Natural killer cell (primary cell): ENCODE measurements at regions not wholly inside any gene's neighbourhood (a gene's known extent, or its start where the extent isn't known, plus 50 kb on each side); places are given as distances from the start of the nearest gene placed in this dataset.

Source experiments
- ATAC-seq, 3 donors: fragments of 150-1000 bp in 2 of 3; fragments of 200-7000 bp in 1 of 3; cut with Tn5 transposase; 1 replicate in 1 of 3; 2 replicates in 2 of 3; pipeline ENCODE4 v1.10.0; 2021; ENCODE audit warnings: mild to moderate bottlenecking in 2 of 3, moderate library complexity in 2 of 3
- DNase-seq, 2 donors: peaks; one replicate each; pipeline versions ENCODE4 v3.0.0 to v3.0.0-alpha.2; 2013 to 2021; ENCODE audit warnings: mixed read lengths in 1 of 2
- H3K27ac ChIP-seq: one replicate; pipeline ENCODE4 v1.5.1; 2013; ENCODE audit warnings: mild to moderate bottlenecking, low read length
- H3K27me3 ChIP-seq: one replicate; pipeline ENCODE4 v1.6.1; 2013; ENCODE audit warnings: low read length; ENCODE audit not compliant: control insufficient read depth, insufficient read depth
- H3K36me3 ChIP-seq: one replicate; pipeline ENCODE4 v1.6.1; 2013; ENCODE audit warnings: low read length; ENCODE audit not compliant: control insufficient read depth, insufficient read depth
- H3K4me1 ChIP-seq: one replicate; pipeline ENCODE4 v1.6.1; 2013; ENCODE audit warnings: low read length; ENCODE audit not compliant: control insufficient read depth, insufficient read depth
- H3K4me3 ChIP-seq: one replicate; pipeline ENCODE4 v1.5.1; 2013; ENCODE audit warnings: low read length
- H3K9me3 ChIP-seq: one replicate; pipeline ENCODE4 v1.6.1; 2013; ENCODE audit warnings: low read length; ENCODE audit not compliant: control insufficient read depth, insufficient read depth
- H3K27ac Mint-ChIP-seq, 2 donors: one replicate each; pipeline ENCODE4 v1.8.0; 2022; ENCODE audit warnings: mild to moderate bottlenecking in 2 of 2, mixed read lengths in 2 of 2, moderate library complexity in 1 of 2
- H3K27me3 Mint-ChIP-seq, 2 donors: one replicate each; pipeline ENCODE4 v1.8.0; 2022; ENCODE audit warnings: low read depth in 2 of 2, mixed read lengths in 2 of 2
- H3K36me3 Mint-ChIP-seq: one replicate; pipeline ENCODE4 v1.8.0; 2022; ENCODE audit warnings: mixed read lengths
- H3K4me1 Mint-ChIP-seq, 2 donors: one replicate each; pipeline ENCODE4 v1.8.0; 2022; ENCODE audit warnings: mixed read lengths in 2 of 2
- H3K4me3 Mint-ChIP-seq: one replicate; pipeline ENCODE4 v1.8.0; 2022; ENCODE audit warnings: mild to moderate bottlenecking, moderate library complexity, mixed read lengths
- H3K9me3 Mint-ChIP-seq, 2 donors: one replicate each; pipeline ENCODE4 v1.8.0; 2022; ENCODE audit warnings: mixed read lengths in 2 of 2
- WGBS: methylation state at CpG from one replicate; pipeline ENCODE4 v1.1.7; 2013; ENCODE audit warnings: missing lambda C conversion rate; ENCODE audit not compliant: insufficient coverage; 5-methylcytosine and 5-hydroxymethylcytosine counted together
- intact Hi-C: fragments of 100-400 bp; cut with micrococcal nuclease; formaldehyde crosslinking; loops from one replicate; pipeline ENCODE4 v1.14.2; 2022
- TF ChIP-seq, protein P1 (sequence below): fragments of 200-600 bp; IDR thresholded peaks from one replicate; pipeline ENCODE4 v1.8.0; 2022; ENCODE audit warnings: antibody characterized with exemption

DNA sequence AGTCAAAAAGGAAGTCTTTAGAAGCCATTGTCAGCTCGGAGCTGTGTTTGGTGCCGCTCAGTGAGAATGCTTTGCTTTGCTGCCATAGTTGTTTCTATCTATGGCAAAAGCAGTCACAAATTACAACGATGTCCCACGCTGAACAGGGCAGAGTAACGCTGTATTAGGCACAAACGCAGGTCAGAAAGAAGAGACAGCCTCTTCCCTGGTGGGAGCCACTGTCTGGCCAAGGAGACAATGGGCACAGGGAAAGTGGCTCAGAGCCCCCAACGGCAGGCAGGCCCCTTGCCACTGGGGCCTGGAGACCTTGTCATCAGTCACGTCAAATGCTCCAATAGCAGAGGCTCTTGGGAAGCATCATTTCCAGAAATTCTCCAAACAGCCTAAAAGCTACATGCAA is 244.2 kb downstream of the TEX29 start:
- Mint-ChIP-seq H3K4me3 (no peak overlapping the region), H3K4me1 (peaks cover 21 to 27% of the 10 kb centered on the region in 2 donors), H3K36me3 (no peaks in the 10 kb centered on the region), H3K27ac (no peak overlapping the region), H3K9me3 (no peaks in the 10 kb centered on the region), H3K27me3 (peaks cover 7 to 24% of the 10 kb centered on the region in 2 donors)
- H3K36me3 ChIP-seq, result no peaks in the 10 kb centered on the region
- intact Hi-C loops, result no loop called here
- DNase-seq, result no peak
- H3K9me3 ChIP-seq, result no peaks in the 10 kb centered on the region
- H3K27ac ChIP-seq, result no peak overlapping the region
- ATAC-seq, result no peak
- no peak overlapping the region for H3K4me3 ChIP-seq
- H3K27me3 ChIP-seq, result no peaks in the 10 kb centered on the region
- peaks cover 20% of the 10 kb centered on the region for H3K4me1 ChIP-seq
- TF ChIP-seq, protein P1, sequence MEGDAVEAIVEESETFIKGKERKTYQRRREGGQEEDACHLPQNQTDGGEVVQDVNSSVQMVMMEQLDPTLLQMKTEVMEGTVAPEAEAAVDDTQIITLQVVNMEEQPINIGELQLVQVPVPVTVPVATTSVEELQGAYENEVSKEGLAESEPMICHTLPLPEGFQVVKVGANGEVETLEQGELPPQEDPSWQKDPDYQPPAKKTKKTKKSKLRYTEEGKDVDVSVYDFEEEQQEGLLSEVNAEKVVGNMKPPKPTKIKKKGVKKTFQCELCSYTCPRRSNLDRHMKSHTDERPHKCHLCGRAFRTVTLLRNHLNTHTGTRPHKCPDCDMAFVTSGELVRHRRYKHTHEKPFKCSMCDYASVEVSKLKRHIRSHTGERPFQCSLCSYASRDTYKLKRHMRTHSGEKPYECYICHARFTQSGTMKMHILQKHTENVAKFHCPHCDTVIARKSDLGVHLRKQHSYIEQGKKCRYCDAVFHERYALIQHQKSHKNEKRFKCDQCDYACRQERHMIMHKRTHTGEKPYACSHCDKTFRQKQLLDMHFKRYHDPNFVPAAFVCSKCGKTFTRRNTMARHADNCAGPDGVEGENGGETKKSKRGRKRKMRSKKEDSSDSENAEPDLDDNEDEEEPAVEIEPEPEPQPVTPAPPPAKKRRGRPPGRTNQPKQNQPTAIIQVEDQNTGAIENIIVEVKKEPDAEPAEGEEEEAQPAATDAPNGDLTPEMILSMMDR, result no peak
- 78% methylated on average over 8 of the region's 8 CpGs for WGBS

DNA sequence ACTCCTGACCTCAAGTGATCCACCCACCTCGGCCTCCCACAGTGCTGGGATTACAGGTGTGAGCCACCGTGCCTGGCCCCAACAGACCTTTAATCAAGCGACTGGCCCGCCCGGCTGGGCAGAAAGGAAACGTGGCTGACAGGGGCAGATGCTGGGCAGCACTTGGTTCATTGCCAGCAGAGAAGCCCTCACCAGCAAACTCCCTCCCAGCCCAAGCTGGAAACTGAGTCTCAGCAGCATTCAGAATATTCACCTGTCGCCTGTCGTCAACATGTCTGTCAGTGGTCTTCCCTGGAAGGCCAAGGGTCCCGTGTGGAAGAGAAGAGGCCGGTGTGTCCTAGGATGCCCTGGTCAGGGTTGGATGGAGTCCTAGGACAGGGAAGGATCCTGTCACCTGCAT is 245.0 kb downstream of the TEX29 start:
- Histone ChIP-seq H3K36me3 (no peaks in the 10 kb centered on the region), H3K27ac (no peak overlapping the region), H3K4me1 (peaks cover 13% of the 10 kb centered on the region), H3K27me3 (no peaks in the 10 kb centered on the region), H3K9me3 (no peaks in the 10 kb centered on the region), H3K4me3 (no peak overlapping the region)
- H3K9me3 Mint-ChIP-seq, result no peaks in the 10 kb centered on the region
- 81% methylated on average over 10 of the region's 10 CpGs for WGBS
- peaks cover 7 to 27% of the 10 kb centered on the region in 2 donors for H3K27me3 Mint-ChIP-seq
- TF ChIP-seq, protein P1, result no peak
- H3K27ac Mint-ChIP-seq, result no peak overlapping the region
- DNase-seq (no peak), ATAC-seq (no peak)
- H3K36me3 Mint-ChIP-seq, result no peaks in the 10 kb centered on the region
- H3K4me1 Mint-ChIP-seq, result peaks cover 13 to 20% of the 10 kb centered on the region in 2 donors
- intact Hi-C loops, result no loop called here
- H3K4me3 Mint-ChIP-seq, result no peak overlapping the region

DNA sequence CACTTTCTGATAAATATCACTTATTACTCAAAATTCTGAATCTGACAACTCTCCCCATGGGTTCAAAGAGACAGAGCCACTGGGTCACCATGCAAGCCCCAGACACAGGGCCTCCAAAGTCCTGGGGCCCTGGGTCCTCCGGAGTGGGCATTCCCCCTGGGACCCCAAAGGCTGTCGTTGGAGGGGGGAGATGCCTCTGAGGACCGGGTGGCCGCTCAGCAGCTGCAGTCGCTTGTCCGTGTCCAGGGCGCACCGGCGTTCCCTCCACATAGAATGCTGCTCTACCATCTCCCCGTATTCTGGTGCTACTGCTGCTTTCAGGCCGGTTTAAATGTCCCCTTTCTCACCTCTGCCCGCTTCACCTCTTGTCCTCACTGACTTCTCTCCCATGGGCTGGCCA is 246.1 kb downstream of the TEX29 start:
- Histone ChIP-seq H3K4me3 (no peak overlapping the region), H3K27ac (no peak overlapping the region), H3K27me3 (no peaks in the 10 kb centered on the region), H3K4me1 (peaks cover 2% of the 10 kb centered on the region), H3K36me3 (no peaks in the 10 kb centered on the region), H3K9me3 (no peaks in the 10 kb centered on the region)
- ATAC-seq, result no peak
- Mint-ChIP-seq H3K27me3 (peaks cover 3 to 27% of the 10 kb centered on the region in 2 donors), H3K4me3 (no peak overlapping the region), H3K27ac (no peak overlapping the region), H3K9me3 (no peaks in the 10 kb centered on the region), H3K36me3 (no peaks in the 10 kb centered on the region), H3K4me1 (peaks cover 3 to 8% of the 10 kb centered on the region in 2 donors)
- 88% methylated on average over 12 of the region's 12 CpGs for WGBS
- TF ChIP-seq, protein P1, result no peak
- no peak for DNase-seq
- intact Hi-C loops, result no loop called here

DNA sequence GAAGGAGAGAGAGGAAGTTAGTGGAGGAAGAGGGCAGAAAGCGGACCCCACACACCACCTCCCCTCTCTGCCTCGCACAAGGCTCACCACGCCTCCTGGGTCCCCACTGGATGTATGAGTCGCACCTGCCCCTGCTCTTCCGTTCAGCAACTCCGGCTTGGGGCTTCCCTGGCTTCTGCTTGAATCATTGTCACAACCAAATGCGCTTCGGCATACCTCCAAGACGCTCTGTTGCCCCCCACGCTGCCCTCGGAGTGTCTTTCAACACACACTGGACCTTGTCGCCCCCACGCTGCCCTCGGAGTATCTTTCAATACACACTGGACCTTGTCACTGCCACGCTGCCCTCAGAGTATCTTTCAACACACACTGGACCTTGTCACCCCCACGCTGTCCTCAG is 247.2 kb downstream of the TEX29 start:
- Histone ChIP-seq H3K4me1 (no peaks in the 10 kb centered on the region), H3K27me3 (no peaks in the 10 kb centered on the region), H3K9me3 (no peaks in the 10 kb centered on the region), H3K4me3 (no peak overlapping the region), H3K27ac (no peak overlapping the region), H3K36me3 (no peaks in the 10 kb centered on the region)
- ATAC-seq (no peak), DNase-seq (no peak)
- intact Hi-C loops, result no loop called here
- peaks cover 0 to 2% of the 10 kb centered on the region in 2 donors for H3K9me3 Mint-ChIP-seq
- no peak overlapping the region for H3K4me3 Mint-ChIP-seq
- no peaks in the 10 kb centered on the region for H3K36me3 Mint-ChIP-seq
- TF ChIP-seq, protein P1, result no peak
- no peaks in the 10 kb centered on the region for H3K4me1 Mint-ChIP-seq
- H3K27me3 Mint-ChIP-seq, result peaks cover 3 to 27% of the 10 kb centered on the region in 2 donors
- no peak overlapping the region for H3K27ac Mint-ChIP-seq
- 86% methylated on average over 16 of the region's 16 CpGs for WGBS
